K562 (cell line): ENCODE measurements at regions not wholly inside any gene's neighbourhood (a gene's known extent, or its start where the extent isn't known, plus 50 kb on each side); places are given as distances from the start of the nearest gene placed in this dataset.
A peak's percentile ranks its signal among the peaks of the same experiment; 100 is the strongest.

Experiments
- ATAC-seq: fragments of 200-7000 bp; cut with Tn5 transposase; 3 replicates; pipeline ENCODE4 v1.9.1; 2020; ENCODE audit warnings: moderate library complexity
- BruUV-seq: library from RNA; stranded (reverse); fragments of 400-500 nt; replicated peaks from 2 replicates; lab custom pipeline; 2021; lab: Mats Ljungman, UMichigan
- CTCF ChIA-PET: fragments of 300-600 bp; formaldehyde crosslinking; extraction: SDS; loops from one replicate; lab custom pipeline; 2021; ENCODE audit warnings: low intra/inter-chr PET ratio; lab: Yijun Ruan, JAX
- POLR2A ChIA-PET: fragments of 300-600, 350-650 bp; sonication (Branson Sonifier 250); formaldehyde crosslinking; extraction: SDS; loops from one replicate; lab custom pipeline; 2021; ENCODE audit warnings: antibody characterized with exemption, inconsistent platforms; lab: Yijun Ruan, JAX
- DNase-seq, 4 experiments: peaks; one replicate each; pipeline versions ENCODE4 v3.0.0 to v3.0.0-alpha.2; 2011 to 2018; ENCODE audit warnings: low spot score in 3 of 4, mixed read lengths in 3 of 4; ENCODE audit errors: extremely low read depth in 1 of 4
- FAIRE-seq: peaks from 2 replicates; lab custom pipeline; 2011; peaks lifted over from hg19 to GRCh38; lab: Jason Lieb, UNC
- H2AFZ ChIP-seq: 2 replicates; pipeline ENCODE4 v1.6.0; 2011; ENCODE audit warnings: low read depth, low read length, control low read depth, inconsistent platforms
- H3K27ac ChIP-seq: fragments of 200-600 bp; 3 replicates; pipeline ENCODE4 v1.8.0; 2011; ENCODE audit warnings: low read depth, mild to moderate bottlenecking, control low read depth, inconsistent platforms, low read length, moderate library complexity, mixed read lengths; ENCODE audit errors: extremely low read depth
- H3K27me3 ChIP-seq, 2 experiments: fragments of 300-600 bp in 1 of 2; 2 replicates in 1 of 2; 3 replicates in 1 of 2; pipeline versions ENCODE4 v1.6.0 to v1.8.0; 2011; ENCODE audit warnings: inconsistent platforms in 2 of 2, low read length in 2 of 2, mild to moderate bottlenecking in 1 of 2, mixed read lengths in 1 of 2, moderate library complexity in 1 of 2; ENCODE audit not compliant: control insufficient read depth in 2 of 2, insufficient read depth in 2 of 2
- H3K36me3 ChIP-seq: fragments of 300-600 bp; 3 replicates; pipeline ENCODE4 v1.8.0; 2011; ENCODE audit warnings: mild to moderate bottlenecking, low read length, inconsistent platforms; ENCODE audit not compliant: control insufficient read depth, insufficient read depth
- H3K4me1 ChIP-seq, 2 experiments: fragments of 200-600 bp in 1 of 2; replicated peaks in 1 of 2; 2 replicates in 1 of 2; 3 replicates in 1 of 2; pipeline versions ENCODE4 v1.5.1 to v1.8.0; 2011; ENCODE audit warnings: inconsistent platforms in 2 of 2, low read length in 2 of 2, mild to moderate bottlenecking in 1 of 2, mixed read lengths in 1 of 2, moderate library complexity in 1 of 2; ENCODE audit not compliant: control insufficient read depth in 2 of 2, insufficient read depth in 2 of 2
- H3K4me2 ChIP-seq: 2 replicates; pipeline ENCODE4 v1.6.1; 2011; ENCODE audit warnings: low read length, control low read depth, inconsistent platforms, mixed read lengths; ENCODE audit not compliant: insufficient read depth
- H3K4me3 ChIP-seq: fragments of 200-600 bp; sonication (generic), shearing (Covaris generic); 2 replicates; pipeline ENCODE4 v1.5.1; 2016; ENCODE audit warnings: control low read depth, inconsistent platforms
- H3K79me2 ChIP-seq: fragments of 200-600 bp; 3 replicates; pipeline ENCODE4 v1.8.0; 2011; ENCODE audit warnings: low read length, inconsistent platforms; ENCODE audit not compliant: control insufficient read depth, insufficient read depth
- H3K9ac ChIP-seq, 2 experiments: 2 replicates each; pipeline versions ENCODE4 v1.6.0 to v1.6.1; 2011; ENCODE audit warnings: low read depth in 2 of 2, low read length in 2 of 2, control low read depth in 1 of 2, inconsistent platforms in 1 of 2, mild to moderate bottlenecking in 1 of 2, mixed read lengths in 1 of 2; ENCODE audit not compliant: insufficient read depth in 1 of 2
- H3K9me1 ChIP-seq: one replicate; pipeline ENCODE4 v1.6.0; 2011; ENCODE audit warnings: inconsistent platforms, mild to moderate bottlenecking, low read length, moderate library complexity; ENCODE audit not compliant: control insufficient read depth, insufficient read depth
- H3K9me3 ChIP-seq: replicated peaks from 2 replicates; pipeline ENCODE4 v1.5.1; 2011; ENCODE audit warnings: low read depth, low read length, inconsistent platforms; ENCODE audit not compliant: control insufficient read depth, insufficient read depth
- H4K20me1 ChIP-seq: replicated peaks from 2 replicates; pipeline ENCODE4 v1.6.1; 2011; ENCODE audit warnings: low read length, inconsistent platforms, mixed read lengths; ENCODE audit not compliant: control insufficient read depth, insufficient read depth
- FOXM1 ChIP-seq, 2 experiments: fragments of 450-650 bp in 1 of 2; sonication (generic) in 1 of 2; formaldehyde crosslinking in 1 of 2; IDR thresholded peaks; 2 replicates each; pipeline versions ENCODE4 v1.6.1 to v1.9.0; 2017 to 2022; ENCODE audit warnings: low read depth in 2 of 2, mild to moderate bottlenecking in 2 of 2, missing genetic modification reagents in 1 of 2, moderate library complexity in 1 of 2
- HNRNPLL ChIP-seq: fragments of 200-400 bp; formaldehyde crosslinking; IDR thresholded peaks from 2 replicates; pipeline ENCODE4 v1.6.1; 2017; ENCODE audit warnings: low read length, low read depth, mild to moderate bottlenecking; ENCODE audit not compliant: poor library complexity, severe bottlenecking
- LARP7 ChIP-seq: fragments of 450-650 bp; IDR thresholded peaks from 2 replicates; pipeline ENCODE4 v1.6.1; 2016
- LCOR ChIP-seq: sonication (generic); formaldehyde crosslinking; IDR thresholded peaks from 2 replicates; pipeline ENCODE4 v1.8.0; 2022; ENCODE audit warnings: mild to moderate bottlenecking, missing genetic modification reagents
- MNT ChIP-seq, 2 experiments: fragments of 450-650 bp; conservative IDR thresholded peaks; 2 replicates each; pipeline ENCODE4 v1.6.1; 2017; ENCODE audit warnings: mild to moderate bottlenecking in 2 of 2, moderate library complexity in 2 of 2
- NFATC3 ChIP-seq: fragments of 450-650 bp; IDR thresholded peaks from 2 replicates; pipeline ENCODE4 v1.6.1; 2017; ENCODE audit warnings: mild to moderate bottlenecking
- RBBP5 ChIP-seq: fragments of 200-600 bp; sonication (generic); IDR thresholded peaks from 2 replicates; pipeline ENCODE4 v1.6.1; 2012; ENCODE audit warnings: borderline replicate concordance, mild to moderate bottlenecking, low read length, control low read depth, inconsistent platforms; ENCODE audit not compliant: insufficient read depth, poor library complexity, severe bottlenecking
- SRSF3 ChIP-seq: fragments of 200-400 bp; formaldehyde crosslinking; IDR thresholded peaks from 2 replicates; pipeline ENCODE4 v1.6.1; 2016; ENCODE audit warnings: mild to moderate bottlenecking, low read length, moderate library complexity; ENCODE audit not compliant: insufficient read depth
- THAP12 ChIP-seq: fragments of 250-450 bp; sonication (Bioruptor Pico); IDR thresholded peaks from 2 replicates; pipeline ENCODE4 v1.9.0; 2021; ENCODE audit warnings: mild to moderate bottlenecking, inconsistent platforms
- ZFP1 ChIP-seq: fragments of 450-650 bp; formaldehyde crosslinking; IDR thresholded peaks from 2 replicates; pipeline ENCODE4 v1.4.0; 2020; ENCODE audit warnings: mild to moderate bottlenecking, mixed read lengths
- ZNF780A ChIP-seq: fragments of 250-450 bp; sonication (Bioruptor Pico); IDR thresholded peaks from 2 replicates; pipeline ENCODE4 v1.5.0; 2021; ENCODE audit warnings: mild to moderate bottlenecking
- WGBS: fragments of 100-300 bp; shearing (Covaris generic); methylation state at CpG from one replicate; pipeline ENCODE4 v1.1.6; 2016; ENCODE audit warnings: low coverage, mixed read lengths; ENCODE audit not compliant: insufficient coverage; ENCODE audit errors: missing lambda C conversion rate; 5-methylcytosine and 5-hydroxymethylcytosine counted together
- in situ Hi-C: fragments of 300-500 bp; cut with MboI; formaldehyde crosslinking; loops from 4 replicates; pipeline ENCODE4 v1.15.0; 2018; ENCODE audit warnings: inconsistent platforms, mixed read lengths
- intact Hi-C: fragments of 100-400 bp; cut with micrococcal nuclease; formaldehyde crosslinking; loops from 2 replicates; pipeline ENCODE4 v1.14.2; 2022

GRCh38 chr2:58633613-58634365 lies 392.7 kb upstream of the FANCL start:
- Histone ChIP-seq H4K20me1 (no peaks in the 10 kb centered on the region), H3K27me3 (no peaks in the 10 kb centered on the region), H3K27ac (no peak overlapping the region), H3K79me2 (no peaks in the 10 kb centered on the region), H3K4me2 (no peak overlapping the region), H2AFZ (peak overlapping the region; percentile 52), H3K4me1 (no peaks in the 10 kb centered on the region), H3K9me1 (no peaks in the 10 kb centered on the region), H3K9me3 (no peaks in the 10 kb centered on the region), H3K36me3 (no peaks in the 10 kb centered on the region), H3K4me3 (no peak overlapping the region), H3K9ac (no peak overlapping the region)
- FAIRE-seq, result no peak
- ATAC-seq, result no peak
- in situ Hi-C loops, result no loop called here
- POLR2A ChIA-PET, result interaction anchor here (1.4 kb wide), 1 partner anchor 34 kb away, joined by 3 read pairs; no protein-coding TSS in a partner anchor
- DNase-seq, result no peak
- BruUV-seq, result no TSS peak
- intact Hi-C loops, result no loop called here
- WGBS, result 49% methylated on average over 3 of the region's 3 CpGs
- CTCF ChIA-PET, result no interaction called here
- no peak for TF ChIP-seq SRSF3
- no peak for TF ChIP-seq NFATC3
- TF ChIP-seq ZFP1 (CRISPR knock-in tag), result no peak
- no peak for TF ChIP-seq LCOR
- peak; percentile 55; the same call in 1 of the 2 replicates for TF ChIP-seq FOXM1 (IDR thresholded peaks at IDR 0.05; ENCODE audit: low read depth)
- no peak for TF ChIP-seq FOXM1 (CRISPR knock-in tag; IDR thresholded peaks at IDR 0.05; ENCODE audit: low read depth)

GRCh38 chr2:58631986-58632385 lies 390.9 kb upstream of the FANCL start:
- in situ Hi-C loops (no loop called here), intact Hi-C loops (no loop called here)
- Histone ChIP-seq H4K20me1 (no peaks in the 10 kb centered on the region), H3K27me3 (no peaks in the 10 kb centered on the region), H3K9me3 (no peaks in the 10 kb centered on the region), H3K36me3 (no peaks in the 10 kb centered on the region), H3K27ac (no peak overlapping the region), H3K79me2 (no peaks in the 10 kb centered on the region), H3K9me1 (no peaks in the 10 kb centered on the region), H3K4me2 (no peak overlapping the region), H3K4me1 (no peaks in the 10 kb centered on the region), H3K4me3 (no peak overlapping the region), H3K9ac (no peak overlapping the region), H2AFZ (no peak overlapping the region)
- 92% methylated on average over 1 of the region's 1 CpG for WGBS
- ChIA-PET POLR2A (interaction anchor here (1.4 kb wide), 1 partner anchor 35 kb away, joined by 3 read pairs; no protein-coding TSS in a partner anchor), CTCF (no interaction called here)
- BruUV-seq, result no TSS peak
- ATAC-seq, result no peak
- no peak for DNase-seq
- FAIRE-seq, result no peak
- TF ChIP-seq RBBP5, result no peak
- no peak for TF ChIP-seq MNT (conservative IDR thresholded peaks at IDR 0.05)
- no peak for TF ChIP-seq THAP12 (CRISPR knock-in tag)
- no peak for TF ChIP-seq LARP7
- no peak for TF ChIP-seq HNRNPLL
- TF ChIP-seq ZNF780A (CRISPR knock-in tag), result no peak
